ENCODE measurements at regions not wholly inside any gene's neighbourhood (a gene's known extent, or its start where the extent isn't known, plus 50 kb on each side); places are given as distances from the start of the nearest gene placed in this dataset.

DNA sequence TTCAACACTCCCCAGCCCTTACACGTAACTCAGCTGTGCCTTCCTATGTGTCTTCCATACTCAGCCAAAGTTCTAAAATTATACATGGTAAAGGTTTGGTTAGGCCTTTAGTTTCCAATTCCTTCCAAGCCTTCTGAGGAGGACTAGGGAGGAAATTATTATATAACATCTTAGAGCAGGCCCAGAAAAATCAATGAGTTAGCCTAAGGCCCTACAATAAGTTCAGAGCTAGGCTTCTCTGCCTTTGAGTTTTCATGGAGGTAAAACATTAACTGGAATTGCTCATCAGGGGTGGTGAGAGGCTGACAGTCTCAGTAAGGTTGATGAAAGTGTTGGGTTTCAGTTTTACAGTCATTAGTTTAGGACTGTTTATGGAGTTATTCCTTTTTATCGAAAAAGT lies 286.0 kb downstream of the ADGB start:
- TF ChIP-seq, protein P1, sequence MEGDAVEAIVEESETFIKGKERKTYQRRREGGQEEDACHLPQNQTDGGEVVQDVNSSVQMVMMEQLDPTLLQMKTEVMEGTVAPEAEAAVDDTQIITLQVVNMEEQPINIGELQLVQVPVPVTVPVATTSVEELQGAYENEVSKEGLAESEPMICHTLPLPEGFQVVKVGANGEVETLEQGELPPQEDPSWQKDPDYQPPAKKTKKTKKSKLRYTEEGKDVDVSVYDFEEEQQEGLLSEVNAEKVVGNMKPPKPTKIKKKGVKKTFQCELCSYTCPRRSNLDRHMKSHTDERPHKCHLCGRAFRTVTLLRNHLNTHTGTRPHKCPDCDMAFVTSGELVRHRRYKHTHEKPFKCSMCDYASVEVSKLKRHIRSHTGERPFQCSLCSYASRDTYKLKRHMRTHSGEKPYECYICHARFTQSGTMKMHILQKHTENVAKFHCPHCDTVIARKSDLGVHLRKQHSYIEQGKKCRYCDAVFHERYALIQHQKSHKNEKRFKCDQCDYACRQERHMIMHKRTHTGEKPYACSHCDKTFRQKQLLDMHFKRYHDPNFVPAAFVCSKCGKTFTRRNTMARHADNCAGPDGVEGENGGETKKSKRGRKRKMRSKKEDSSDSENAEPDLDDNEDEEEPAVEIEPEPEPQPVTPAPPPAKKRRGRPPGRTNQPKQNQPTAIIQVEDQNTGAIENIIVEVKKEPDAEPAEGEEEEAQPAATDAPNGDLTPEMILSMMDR (IDR thresholded peaks at IDR 0.05; ENCODE audit: insufficient read depth, low read length), result no peak
- no peak for TF ChIP-seq POLR2AphosphoS5 (IDR thresholded peaks at IDR 0.05; ENCODE audit: low read depth)
- TF ChIP-seq, protein P2, sequence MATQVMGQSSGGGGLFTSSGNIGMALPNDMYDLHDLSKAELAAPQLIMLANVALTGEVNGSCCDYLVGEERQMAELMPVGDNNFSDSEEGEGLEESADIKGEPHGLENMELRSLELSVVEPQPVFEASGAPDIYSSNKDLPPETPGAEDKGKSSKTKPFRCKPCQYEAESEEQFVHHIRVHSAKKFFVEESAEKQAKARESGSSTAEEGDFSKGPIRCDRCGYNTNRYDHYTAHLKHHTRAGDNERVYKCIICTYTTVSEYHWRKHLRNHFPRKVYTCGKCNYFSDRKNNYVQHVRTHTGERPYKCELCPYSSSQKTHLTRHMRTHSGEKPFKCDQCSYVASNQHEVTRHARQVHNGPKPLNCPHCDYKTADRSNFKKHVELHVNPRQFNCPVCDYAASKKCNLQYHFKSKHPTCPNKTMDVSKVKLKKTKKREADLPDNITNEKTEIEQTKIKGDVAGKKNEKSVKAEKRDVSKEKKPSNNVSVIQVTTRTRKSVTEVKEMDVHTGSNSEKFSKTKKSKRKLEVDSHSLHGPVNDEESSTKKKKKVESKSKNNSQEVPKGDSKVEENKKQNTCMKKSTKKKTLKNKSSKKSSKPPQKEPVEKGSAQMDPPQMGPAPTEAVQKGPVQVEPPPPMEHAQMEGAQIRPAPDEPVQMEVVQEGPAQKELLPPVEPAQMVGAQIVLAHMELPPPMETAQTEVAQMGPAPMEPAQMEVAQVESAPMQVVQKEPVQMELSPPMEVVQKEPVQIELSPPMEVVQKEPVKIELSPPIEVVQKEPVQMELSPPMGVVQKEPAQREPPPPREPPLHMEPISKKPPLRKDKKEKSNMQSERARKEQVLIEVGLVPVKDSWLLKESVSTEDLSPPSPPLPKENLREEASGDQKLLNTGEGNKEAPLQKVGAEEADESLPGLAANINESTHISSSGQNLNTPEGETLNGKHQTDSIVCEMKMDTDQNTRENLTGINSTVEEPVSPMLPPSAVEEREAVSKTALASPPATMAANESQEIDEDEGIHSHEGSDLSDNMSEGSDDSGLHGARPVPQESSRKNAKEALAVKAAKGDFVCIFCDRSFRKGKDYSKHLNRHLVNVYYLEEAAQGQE (IDR thresholded peaks at IDR 0.05; ENCODE audit: insufficient replicate concordance, low read depth), result no peak
- no peak for TF ChIP-seq GABPA (IDR thresholded peaks at IDR 0.05; ENCODE audit: low read depth)
- TF ChIP-seq SPI1 (IDR thresholded peaks at IDR 0.05; ENCODE audit: borderline replicate concordance, low read depth), result no peak
